ENCODE measurements at regions not wholly inside any gene's neighbourhood (a gene's known extent, or its start where the extent isn't known, plus 50 kb on each side); places are given as distances from the start of the nearest gene placed in this dataset.

DNA sequence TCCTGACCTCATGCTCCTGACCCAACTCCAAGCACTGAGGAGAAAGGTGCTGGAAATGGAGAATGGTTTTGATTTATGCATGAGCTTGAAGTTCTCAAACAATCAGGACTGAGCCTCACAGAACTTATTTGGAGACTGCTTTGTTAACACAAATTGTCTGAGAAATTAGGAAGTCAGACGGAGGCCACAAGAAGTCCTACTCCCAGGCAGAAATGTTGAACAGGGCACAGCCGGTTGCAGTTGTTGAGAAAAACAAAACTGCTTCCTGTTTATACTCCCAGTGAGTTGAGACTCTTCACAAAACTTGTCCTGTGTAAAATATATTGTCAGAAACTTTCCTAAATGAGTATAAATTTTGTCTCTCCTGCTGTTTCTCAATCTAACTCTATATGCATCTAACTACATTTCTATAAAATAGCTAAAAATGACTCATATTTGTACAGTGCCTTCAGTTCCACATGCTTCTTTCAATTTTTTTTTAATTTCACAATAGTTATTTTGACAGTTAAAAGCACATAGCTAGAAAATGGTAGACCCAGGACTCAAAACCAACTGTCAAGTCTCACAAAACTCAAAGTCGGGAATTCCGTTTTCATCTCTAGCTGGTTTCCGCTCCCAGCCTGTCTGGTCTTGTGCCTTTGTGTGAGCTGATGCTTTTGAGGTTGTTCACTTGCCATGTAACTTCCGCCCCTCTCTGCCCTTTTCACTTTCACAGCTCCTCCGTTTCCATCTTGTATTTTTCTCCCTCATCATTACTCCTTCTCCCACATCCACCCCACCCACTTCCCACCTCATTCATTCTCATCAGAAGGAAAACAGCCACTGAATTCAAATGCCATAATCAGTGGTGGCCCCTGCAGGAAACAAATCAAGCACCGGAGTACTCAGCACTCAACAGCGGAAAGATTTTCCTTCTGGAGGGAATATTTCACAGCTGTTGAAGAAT is 215.0 kb downstream of the SUCLG1 start:
- POLR2A ChIA-PET (ENCODE audit: unreplicated experiment) = no interaction called here
- Histone ChIP-seq H3K4me2 (ENCODE audit: low read length) (no peak overlapping the region), H2AFZ (ENCODE audit: low read length) (no peak overlapping the region), H3K79me2 (ENCODE audit: low read length) (no peaks in the 10 kb centered on the region), H3K36me3 (ENCODE audit: low read depth, low read length) (no peaks in the 10 kb centered on the region), H3K9me3 (ENCODE audit: low read length) (no peaks in the 10 kb centered on the region), H3K27me3 (ENCODE audit: low read length) (peaks cover 36% of the 10 kb centered on the region), H3K4me3 (ENCODE audit: low read length) (no peak overlapping the region), H3K4me1 (ENCODE audit: insufficient read depth, low read length) (no peaks in the 10 kb centered on the region), H3K27ac (ENCODE audit: low read length) (no peak overlapping the region), H3F3A (ENCODE audit: low read length, unreplicated experiment) (no peaks in the 10 kb centered on the region), H3K9me2 (replicated peaks; ENCODE audit: low read length) (no peaks in the 10 kb centered on the region), H3K9ac (ENCODE audit: low read length) (no peak overlapping the region), H4K20me1 (ENCODE audit: low read length) (no peaks in the 10 kb centered on the region)
- CTCF ChIA-PET = no interaction called here
- intact Hi-C loops (cut with micrococcal nuclease) = no loop called here
- ATAC-seq = no peak
- no peak for DNase-seq
- peak; percentile 83 for TF ChIP-seq EZH2 (IDR thresholded peaks at IDR 0.05; ENCODE audit: low read length, unreplicated experiment)
- no peak for TF ChIP-seq EZH2phosphoT487 (IDR thresholded peaks at IDR 0.05; ENCODE audit: borderline replicate concordance, low read length)
- no TSS peak for BruUV-seq (replicated peaks)

GRCh38 chr2:84238907-84239306 is 220.2 kb downstream of the SUCLG1 start:
- Histone ChIP-seq H3K4me3 (ENCODE audit: low read length) (no peak overlapping the region), H2AFZ (ENCODE audit: low read length) (no peak overlapping the region), H3K4me1 (ENCODE audit: insufficient read depth, low read length) (no peaks in the 10 kb centered on the region), H3K79me2 (ENCODE audit: low read length) (no peaks in the 10 kb centered on the region), H3K36me3 (ENCODE audit: low read depth, low read length) (no peaks in the 10 kb centered on the region), H3K9me2 (replicated peaks; ENCODE audit: low read length) (no peaks in the 10 kb centered on the region), H4K20me1 (ENCODE audit: low read length) (no peaks in the 10 kb centered on the region), H3K9ac (ENCODE audit: low read length) (no peak overlapping the region), H3K27me3 (ENCODE audit: low read length) (peaks cover 41% of the 10 kb centered on the region), H3K4me2 (ENCODE audit: low read length) (no peak overlapping the region), H3F3A (ENCODE audit: low read length, unreplicated experiment) (no peaks in the 10 kb centered on the region), H3K9me3 (ENCODE audit: low read length) (no peaks in the 10 kb centered on the region), H3K27ac (ENCODE audit: low read length) (no peak overlapping the region)
- TF ChIP-seq, protein P1, sequence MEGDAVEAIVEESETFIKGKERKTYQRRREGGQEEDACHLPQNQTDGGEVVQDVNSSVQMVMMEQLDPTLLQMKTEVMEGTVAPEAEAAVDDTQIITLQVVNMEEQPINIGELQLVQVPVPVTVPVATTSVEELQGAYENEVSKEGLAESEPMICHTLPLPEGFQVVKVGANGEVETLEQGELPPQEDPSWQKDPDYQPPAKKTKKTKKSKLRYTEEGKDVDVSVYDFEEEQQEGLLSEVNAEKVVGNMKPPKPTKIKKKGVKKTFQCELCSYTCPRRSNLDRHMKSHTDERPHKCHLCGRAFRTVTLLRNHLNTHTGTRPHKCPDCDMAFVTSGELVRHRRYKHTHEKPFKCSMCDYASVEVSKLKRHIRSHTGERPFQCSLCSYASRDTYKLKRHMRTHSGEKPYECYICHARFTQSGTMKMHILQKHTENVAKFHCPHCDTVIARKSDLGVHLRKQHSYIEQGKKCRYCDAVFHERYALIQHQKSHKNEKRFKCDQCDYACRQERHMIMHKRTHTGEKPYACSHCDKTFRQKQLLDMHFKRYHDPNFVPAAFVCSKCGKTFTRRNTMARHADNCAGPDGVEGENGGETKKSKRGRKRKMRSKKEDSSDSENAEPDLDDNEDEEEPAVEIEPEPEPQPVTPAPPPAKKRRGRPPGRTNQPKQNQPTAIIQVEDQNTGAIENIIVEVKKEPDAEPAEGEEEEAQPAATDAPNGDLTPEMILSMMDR (conservative IDR thresholded peaks at IDR 0.05; ENCODE audit: low read depth, low read length) = no peak
- TF ChIP-seq EZH2phosphoT487 (IDR thresholded peaks at IDR 0.05; ENCODE audit: borderline replicate concordance, low read length) = no peak
- ChIA-PET POLR2A (ENCODE audit: unreplicated experiment) (no interaction called here), CTCF (no interaction called here)
- DNase-seq (no peak), ATAC-seq (no peak)
- intact Hi-C loops (cut with micrococcal nuclease) = no loop called here
- no TSS peak for BruUV-seq (replicated peaks)

- intact Hi-C loops (cut with micrococcal nuclease) = no loop called here
- H3K4me1 ChIP-seq (ENCODE audit: insufficient read depth, low read length) = no peaks in the 10 kb centered on the region
- no peaks in the 10 kb centered on the region for H3K36me3 ChIP-seq (ENCODE audit: low read depth, low read length)
- H3K4me3 ChIP-seq (ENCODE audit: low read length) = no peak overlapping the region
- BruUV-seq (replicated peaks) = no TSS peak
- no peaks in the 10 kb centered on the region for H3K9me3 ChIP-seq (ENCODE audit: low read length)
- TF ChIP-seq EZH2 (IDR thresholded peaks at IDR 0.05; ENCODE audit: low read length, unreplicated experiment) (no peak), EZH2phosphoT487 (IDR thresholded peaks at IDR 0.05; ENCODE audit: borderline replicate concordance, low read length) (no peak)
- TF ChIP-seq, protein P1 (conservative IDR thresholded peaks at IDR 0.05; ENCODE audit: low read depth, low read length) = no peak
- H3K9ac ChIP-seq (ENCODE audit: low read length) = no peak overlapping the region
- CTCF ChIA-PET = no interaction called here
- POLR2A ChIA-PET (ENCODE audit: unreplicated experiment) = no interaction called here
- H4K20me1 ChIP-seq (ENCODE audit: low read length) = no peaks in the 10 kb centered on the region
- no peaks in the 10 kb centered on the region for H3K79me2 ChIP-seq (ENCODE audit: low read length)
- peaks cover 20% of the 10 kb centered on the region for H3K27me3 ChIP-seq (ENCODE audit: low read length)
- no peak overlapping the region for H2AFZ ChIP-seq (ENCODE audit: low read length)
- ATAC-seq (no peak), DNase-seq (no peak)
- H3K9me2 ChIP-seq (replicated peaks; ENCODE audit: low read length) = no peaks in the 10 kb centered on the region
- no peaks in the 10 kb centered on the region for H3F3A ChIP-seq (ENCODE audit: low read length, unreplicated experiment)
- no peak overlapping the region for H3K27ac ChIP-seq (ENCODE audit: low read length)
- no peak overlapping the region for H3K4me2 ChIP-seq (ENCODE audit: low read length)
Measured at GRCh38 chr2:84236288-84236687, 222.8 kb downstream of the SUCLG1 start.
